Parathyroid adenoma (tissue), 2 donors: ENCODE measurements at regions not wholly inside any gene's neighbourhood (a gene's known extent, or its start where the extent isn't known, plus 50 kb on each side); places are given as distances from the start of the nearest gene placed in this dataset.
"Not testable (repeated sequence)": the region's sequence is repeated elsewhere in the genome, so short reads cannot be mapped to it uniquely, and the experiment has no call there.

ENCODE experiments used
- H2AFZ ChIP-seq: fragments of 300-600 bp; sonication (generic); one replicate; pipeline ENCODE4 v1.7.0; 2017; ENCODE audit warnings: antibody characterized with exemption, mild to moderate bottlenecking
- H3K27ac ChIP-seq: fragments of 300-600 bp; sonication (generic); one replicate; pipeline ENCODE4 v1.7.0; 2017
- H3K27me3 ChIP-seq: fragments of 300-600 bp; sonication (generic); one replicate; pipeline ENCODE4 v1.7.0; 2017; ENCODE audit warnings: low read length; ENCODE audit not compliant: control insufficient read depth, insufficient read depth
- H3K36me3 ChIP-seq: fragments of 300-600 bp; sonication (generic); one replicate; pipeline ENCODE4 v1.7.0; 2017; ENCODE audit warnings: low read length; ENCODE audit not compliant: control insufficient read depth, insufficient read depth
- H3K4me1 ChIP-seq: fragments of 300-600 bp; sonication (generic); one replicate; pipeline ENCODE4 v1.7.0; 2017; ENCODE audit warnings: control low read depth
- H3K4me2 ChIP-seq: fragments of 300-600 bp; sonication (generic); one replicate; pipeline ENCODE4 v1.7.0; 2017; ENCODE audit warnings: low read length
- H3K4me3 ChIP-seq: fragments of 300-600 bp; sonication (generic); one replicate; pipeline ENCODE4 v1.7.0; 2017; ENCODE audit warnings: low read depth, low read length
- H3K79me2 ChIP-seq: fragments of 300-600 bp; sonication (generic); one replicate; pipeline ENCODE4 v1.7.0; 2017; ENCODE audit warnings: control low read depth
- H3K9ac ChIP-seq: fragments of 300-600 bp; sonication (generic); one replicate; pipeline ENCODE4 v1.7.0; 2017; ENCODE audit warnings: mild to moderate bottlenecking
- H3K9me3 ChIP-seq: fragments of 300-600 bp; sonication (generic); one replicate; pipeline ENCODE4 v1.7.0; 2017; ENCODE audit warnings: low read length; ENCODE audit not compliant: control insufficient read depth
- CTCF ChIP-seq: fragments of 300-600 bp; sonication (generic); IDR thresholded peaks from one replicate; pipeline ENCODE4 v1.7.0; 2017; ENCODE audit warnings: antibody characterized with exemption, mild to moderate bottlenecking
- donor health status: primary hyperparathyroidism.

DNA sequence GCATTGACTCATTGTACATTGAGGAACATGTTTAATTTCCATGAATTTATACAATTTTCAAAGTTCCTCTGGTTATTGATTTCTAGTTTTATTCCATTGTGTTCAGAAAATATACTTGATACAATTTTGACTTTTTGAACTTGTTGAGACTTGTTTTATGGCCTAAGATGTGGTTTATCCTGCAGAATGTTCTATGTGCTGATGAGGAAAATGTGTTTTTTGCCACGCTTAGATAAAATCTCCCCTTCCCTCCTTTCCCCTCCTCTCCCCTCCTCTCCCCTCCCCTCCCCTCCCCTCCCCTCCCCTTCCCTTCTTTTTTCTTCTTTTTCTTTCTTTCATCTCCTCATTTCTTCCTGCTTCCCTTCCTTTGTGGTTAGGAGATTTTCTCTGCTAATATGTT, 470.8 kb upstream of the MAP3K7 start:
- no peaks in the 10 kb centered on the region for H3K79me2 ChIP-seq
- H3K27ac ChIP-seq: no peak overlapping the region
- no peaks in the 10 kb centered on the region for H3K36me3 ChIP-seq
- no peak for TF ChIP-seq CTCF
- no peak overlapping the region for H3K4me2 ChIP-seq
- no peak overlapping the region for H2AFZ ChIP-seq
- H3K9me3 ChIP-seq: peaks cover 4% of the 10 kb centered on the region
- no peaks in the 10 kb centered on the region for H3K4me1 ChIP-seq
- H3K27me3 ChIP-seq: no peaks in the 10 kb centered on the region
- no peak overlapping the region for H3K9ac ChIP-seq
- no peak overlapping the region for H3K4me3 ChIP-seq

DNA sequence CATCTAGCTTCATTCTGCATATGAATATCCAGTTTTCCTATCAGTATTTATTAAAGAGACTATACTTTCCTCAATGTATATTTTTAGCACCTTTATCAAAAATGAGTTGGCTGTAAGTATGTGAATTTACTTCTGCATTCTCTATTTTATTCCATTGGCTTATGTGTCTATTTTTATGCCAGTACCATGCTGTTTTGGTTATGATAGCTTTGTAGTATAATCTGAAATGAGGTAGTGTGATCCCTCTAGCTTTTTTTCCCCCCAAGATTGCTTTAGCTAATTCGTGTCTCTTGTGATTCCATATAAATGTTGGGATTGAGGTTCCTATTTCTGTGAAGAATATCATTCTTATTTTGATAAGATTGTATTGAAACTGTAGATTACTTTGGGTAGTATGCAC, 469.1 kb upstream of the MAP3K7 start:
- Histone ChIP-seq H3K27ac (no peak overlapping the region), H3K9me3 (peaks cover 4% of the 10 kb centered on the region), H3K4me1 (no peaks in the 10 kb centered on the region), H3K9ac (no peak overlapping the region), H3K79me2 (no peaks in the 10 kb centered on the region), H2AFZ (no peak overlapping the region), H3K27me3 (no peaks in the 10 kb centered on the region), H3K4me3 (no peak overlapping the region), H3K36me3 (no peaks in the 10 kb centered on the region), H3K4me2 (no peak overlapping the region)
- no peak for TF ChIP-seq CTCF

DNA sequence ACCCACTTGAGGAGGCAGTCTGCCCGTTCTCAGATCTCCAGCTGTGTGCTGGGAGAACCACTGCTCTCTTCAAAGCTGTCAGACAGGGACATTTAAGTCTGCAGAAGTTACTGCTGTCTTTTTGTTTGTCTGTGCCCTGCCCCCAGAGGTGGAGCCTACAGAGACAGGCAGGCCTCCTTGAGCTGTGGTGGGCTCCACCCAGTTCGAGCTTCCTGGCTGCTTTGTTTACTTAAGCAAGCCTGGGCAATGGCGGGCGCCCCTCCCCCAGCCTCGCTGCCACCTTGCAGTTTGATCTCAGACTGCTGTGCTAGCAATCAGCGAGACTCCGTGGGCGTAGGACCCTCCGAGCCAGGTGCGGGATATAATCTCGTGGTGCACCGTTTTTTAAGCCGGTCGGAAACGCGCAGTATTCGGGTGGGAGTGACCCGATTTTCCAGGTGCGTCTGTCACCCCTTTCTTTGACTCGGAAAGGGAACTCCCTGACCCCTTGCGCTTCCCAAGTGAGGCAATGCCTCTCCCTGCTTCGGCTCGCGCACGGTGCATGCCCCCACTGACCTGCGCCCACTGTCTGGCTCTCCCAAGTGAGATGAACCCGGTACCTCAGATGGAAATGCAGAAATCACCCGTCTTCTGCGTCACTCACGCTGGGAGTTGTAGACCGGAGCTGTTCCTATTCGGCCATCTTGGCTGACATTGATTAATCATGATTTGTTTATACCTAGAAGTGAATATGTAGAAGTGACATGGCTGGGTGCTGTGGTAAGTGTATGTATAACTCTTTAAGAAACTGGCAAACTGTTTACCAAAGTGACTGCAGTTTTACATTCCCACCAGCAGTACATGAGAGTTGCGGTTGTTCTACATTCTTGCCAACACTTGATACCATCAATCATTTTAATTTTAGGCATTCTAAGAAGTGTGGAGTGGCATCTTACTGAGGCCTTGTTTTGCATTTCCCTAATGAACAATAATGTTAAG, 465.9 kb upstream of the MAP3K7 start:
- H3K36me3 ChIP-seq, H3K79me2 ChIP-seq, H3K4me3 ChIP-seq, H3K9me3 ChIP-seq, H3K27ac ChIP-seq, H3K4me1 ChIP-seq, H2AFZ ChIP-seq, H3K4me2 ChIP-seq, H3K27me3 ChIP-seq, H3K9ac ChIP-seq: not testable (repeated sequence)

GRCh38 chr6:91045161-91045560, 458.3 kb upstream of the MAP3K7 start:
- Histone ChIP-seq H3K9ac (no peak overlapping the region), H3K27me3 (no peaks in the 10 kb centered on the region), H3K9me3 (no peaks in the 10 kb centered on the region), H3K4me1 (no peaks in the 10 kb centered on the region), H3K36me3 (no peaks in the 10 kb centered on the region), H3K27ac (no peak overlapping the region), H3K4me3 (no peak overlapping the region), H3K4me2 (no peak overlapping the region), H3K79me2 (no peaks in the 10 kb centered on the region), H2AFZ (no peak overlapping the region)
- TF ChIP-seq CTCF: no peak

GRCh38 chr6:91043751-91044150, 456.9 kb upstream of the MAP3K7 start:
- Histone ChIP-seq H3K4me2 (no peak overlapping the region), H3K4me3 (no peak overlapping the region), H3K9me3 (no peaks in the 10 kb centered on the region), H2AFZ (no peak overlapping the region), H3K79me2 (no peaks in the 10 kb centered on the region), H3K9ac (no peak overlapping the region), H3K27me3 (no peaks in the 10 kb centered on the region), H3K27ac (no peak overlapping the region), H3K36me3 (no peaks in the 10 kb centered on the region), H3K4me1 (no peaks in the 10 kb centered on the region)
- no peak for TF ChIP-seq CTCF
